Prostate gland (tissue), 2 donors: ENCODE measurements at regions not wholly inside any gene's neighbourhood (a gene's known extent, or its start where the extent isn't known, plus 50 kb on each side); places are given as distances from the start of the nearest gene placed in this dataset.

Experiments
- POLR2AphosphoS5 ChIP-seq: sonication (generic); formaldehyde crosslinking; IDR thresholded peaks from one replicate; pipeline ENCODE4 v1.6.1; 2017; ENCODE audit warnings: antibody characterized with exemption
- TF ChIP-seq, protein P1 (sequence below), 4 experiments: fragments of 200-600 bp in 2 of 4; fragments of 450-650 bp in 2 of 4; sonication (generic) in 2 of 4; IDR thresholded peaks; 1 replicate in 3 of 4; 2 replicates in 1 of 4; pipeline ENCODE4 v1.5.1; 2016 to 2019; ENCODE audit warnings: antibody characterized with exemption in 4 of 4, mild to moderate bottlenecking in 2 of 4, moderate library complexity in 2 of 4

DNA sequence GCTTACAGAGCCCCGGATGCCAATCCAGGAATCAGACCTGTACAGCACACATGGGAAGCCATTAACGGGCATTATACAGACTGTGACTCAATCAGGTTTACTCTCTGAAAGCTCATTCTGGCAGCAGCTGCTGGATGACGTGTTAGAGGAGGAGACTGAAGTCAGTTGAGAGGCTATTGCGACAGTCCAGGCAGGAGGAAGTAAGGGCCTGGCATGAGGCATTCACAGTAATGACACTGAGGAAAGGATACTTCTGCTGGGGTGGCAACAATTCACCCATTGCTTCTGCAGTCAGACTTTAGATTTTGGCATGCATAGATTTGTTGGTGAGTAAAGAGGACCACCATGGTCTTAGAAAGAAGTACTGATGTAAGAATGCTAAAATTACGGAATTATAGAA lies 151.0 kb upstream of the HEY2 start:
- TF ChIP-seq, protein P1, sequence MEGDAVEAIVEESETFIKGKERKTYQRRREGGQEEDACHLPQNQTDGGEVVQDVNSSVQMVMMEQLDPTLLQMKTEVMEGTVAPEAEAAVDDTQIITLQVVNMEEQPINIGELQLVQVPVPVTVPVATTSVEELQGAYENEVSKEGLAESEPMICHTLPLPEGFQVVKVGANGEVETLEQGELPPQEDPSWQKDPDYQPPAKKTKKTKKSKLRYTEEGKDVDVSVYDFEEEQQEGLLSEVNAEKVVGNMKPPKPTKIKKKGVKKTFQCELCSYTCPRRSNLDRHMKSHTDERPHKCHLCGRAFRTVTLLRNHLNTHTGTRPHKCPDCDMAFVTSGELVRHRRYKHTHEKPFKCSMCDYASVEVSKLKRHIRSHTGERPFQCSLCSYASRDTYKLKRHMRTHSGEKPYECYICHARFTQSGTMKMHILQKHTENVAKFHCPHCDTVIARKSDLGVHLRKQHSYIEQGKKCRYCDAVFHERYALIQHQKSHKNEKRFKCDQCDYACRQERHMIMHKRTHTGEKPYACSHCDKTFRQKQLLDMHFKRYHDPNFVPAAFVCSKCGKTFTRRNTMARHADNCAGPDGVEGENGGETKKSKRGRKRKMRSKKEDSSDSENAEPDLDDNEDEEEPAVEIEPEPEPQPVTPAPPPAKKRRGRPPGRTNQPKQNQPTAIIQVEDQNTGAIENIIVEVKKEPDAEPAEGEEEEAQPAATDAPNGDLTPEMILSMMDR (IDR thresholded peaks at IDR 0.05), result no peak
- no peak for TF ChIP-seq POLR2AphosphoS5
